ENCODE measurements at regions not wholly inside any gene's neighbourhood (a gene's known extent, or its start where the extent isn't known, plus 50 kb on each side); places are given as distances from the start of the nearest gene placed in this dataset.

GRCh38 chr13:72074663-72075062 is 207.7 kb upstream of the DACH1 start:
- DNase-seq (ENCODE audit: low read depth in 1 of 2, low spot score in 1 of 2) = no peak
- H3K27ac ChIP-seq (replicated peaks) = no peak overlapping the region
- TF ChIP-seq POLR2AphosphoS5 (IDR thresholded peaks at IDR 0.05; ENCODE audit: low read depth) = no peak
- TF ChIP-seq GABPA (IDR thresholded peaks at IDR 0.05; ENCODE audit: low read depth) = no peak
- TF ChIP-seq SPI1 (IDR thresholded peaks at IDR 0.05; ENCODE audit: borderline replicate concordance, low read depth) = no peak
- TF ChIP-seq REST (IDR thresholded peaks at IDR 0.05; ENCODE audit: insufficient replicate concordance, low read depth) = no peak
- no peak for TF ChIP-seq CTCF (IDR thresholded peaks at IDR 0.05; ENCODE audit: insufficient read depth, low read length)

GRCh38 chr13:72072261-72072660 is 205.3 kb upstream of the DACH1 start:
- no peak for DNase-seq (ENCODE audit: low read depth in 1 of 2, low spot score in 1 of 2)
- H3K4me3 ChIP-seq (replicated peaks; ENCODE audit: insufficient read depth, low read length) = no peak overlapping the region
- H3K27ac ChIP-seq (replicated peaks) = no peak overlapping the region
- peaks cover 3% of the 10 kb centered on the region for H3K27me3 ChIP-seq (ENCODE audit: insufficient read depth, poor library complexity, severe bottlenecking)
- TF ChIP-seq GABPA (IDR thresholded peaks at IDR 0.05; ENCODE audit: low read depth) (no peak), SPI1 (IDR thresholded peaks at IDR 0.05; ENCODE audit: borderline replicate concordance, low read depth) (no peak), REST (IDR thresholded peaks at IDR 0.05; ENCODE audit: insufficient replicate concordance, low read depth) (no peak), POLR2AphosphoS5 (IDR thresholded peaks at IDR 0.05; ENCODE audit: low read depth) (no peak), CTCF (IDR thresholded peaks at IDR 0.05; ENCODE audit: insufficient read depth, low read length) (no peak)

More at GRCh38 chr13:72074663-72075062, 207.7 kb upstream of the DACH1 start:
- H3K27me3 ChIP-seq (ENCODE audit: insufficient read depth, poor library complexity, severe bottlenecking) = peaks cover 2% of the 10 kb centered on the region
- no peak overlapping the region for H3K4me3 ChIP-seq (replicated peaks; ENCODE audit: insufficient read depth, low read length)

- Histone ChIP-seq H3K27me3 (ENCODE audit: insufficient read depth, poor library complexity, severe bottlenecking) (peaks cover 3% of the 10 kb centered on the region), H3K27ac (replicated peaks) (no peak overlapping the region), H3K4me3 (replicated peaks; ENCODE audit: insufficient read depth, low read length) (no peak overlapping the region)
- TF ChIP-seq POLR2AphosphoS5 (IDR thresholded peaks at IDR 0.05; ENCODE audit: low read depth) (no peak), REST (IDR thresholded peaks at IDR 0.05; ENCODE audit: insufficient replicate concordance, low read depth) (no peak), SPI1 (IDR thresholded peaks at IDR 0.05; ENCODE audit: borderline replicate concordance, low read depth) (no peak), GABPA (IDR thresholded peaks at IDR 0.05; ENCODE audit: low read depth) (no peak), CTCF (IDR thresholded peaks at IDR 0.05; ENCODE audit: insufficient read depth, low read length) (no peak)
- no peak for DNase-seq (ENCODE audit: low read depth in 1 of 2, low spot score in 1 of 2)
Measured at GRCh38 chr13:72071713-72072112, 204.7 kb upstream of the DACH1 start.
